Prostate gland (tissue), 2 donors: ENCODE measurements at regions not wholly inside any gene's neighbourhood (a gene's known extent, or its start where the extent isn't known, plus 50 kb on each side); places are given as distances from the start of the nearest gene placed in this dataset.

Experiments
- CTCF ChIP-seq, 4 experiments: fragments of 200-600 bp in 2 of 4; fragments of 450-650 bp in 2 of 4; sonication (generic) in 2 of 4; IDR thresholded peaks; 1 replicate in 3 of 4; 2 replicates in 1 of 4; pipeline ENCODE4 v1.5.1; 2016 to 2019; ENCODE audit warnings: antibody characterized with exemption in 4 of 4, mild to moderate bottlenecking in 2 of 4, moderate library complexity in 2 of 4
- POLR2A ChIP-seq: fragments of 450-650 bp; IDR thresholded peaks from one replicate; pipeline ENCODE4 v1.6.1; 2016; ENCODE audit warnings: antibody characterized with exemption, mild to moderate bottlenecking
- POLR2AphosphoS5 ChIP-seq: sonication (generic); formaldehyde crosslinking; IDR thresholded peaks from one replicate; pipeline ENCODE4 v1.6.1; 2017; ENCODE audit warnings: antibody characterized with exemption

GRCh38 chr11:70744396-70745185 is 346.3 kb downstream of the CTTN start:
- TF ChIP-seq CTCF (IDR thresholded peaks at IDR 0.05) (no peak), POLR2AphosphoS5 (no peak), POLR2A (no peak)
